Lung (tissue), 11 donors: ENCODE measurements at regions not wholly inside any gene's neighbourhood (a gene's known extent, or its start where the extent isn't known, plus 50 kb on each side); places are given as distances from the start of the nearest gene placed in this dataset.

Source experiments
- ATAC-seq: fragments of 200-7000 bp; cut with Tn5 transposase; one replicate; pipeline ENCODE4 v1.9.1; 2020; ENCODE audit warnings: moderate number of reproducible peaks; ENCODE audit not compliant: insufficient read depth, low FRiP score
- DNase-seq, 3 donors: peaks; one replicate each; pipeline ENCODE4 v3.0.0-alpha.2; 2013 to 2017
- H3K27ac ChIP-seq, 2 donors: one replicate each; pipeline ENCODE4 v1.5.1; 2013; ENCODE audit warnings: mild to moderate bottlenecking in 2 of 2, moderate library complexity in 2 of 2, control low read depth in 1 of 2, inconsistent platforms in 1 of 2, low read depth in 1 of 2, low read length in 1 of 2
- H3K27me3 ChIP-seq, 3 donors: one replicate each; pipeline ENCODE4 v1.5.1; 2013; ENCODE audit warnings: low read length in 2 of 3; ENCODE audit not compliant: control insufficient read depth in 3 of 3, insufficient read depth in 3 of 3
- H3K36me3 ChIP-seq, 4 donors: one replicate each; pipeline ENCODE4 v1.5.1; 2013; ENCODE audit warnings: low read length in 4 of 4, mild to moderate bottlenecking in 1 of 4, moderate library complexity in 1 of 4; ENCODE audit not compliant: control insufficient read depth in 4 of 4, insufficient read depth in 4 of 4
- H3K4me1 ChIP-seq, 5 donors: one replicate each; pipeline ENCODE4 v1.5.1; 2013; ENCODE audit warnings: low read length in 5 of 5, mild to moderate bottlenecking in 2 of 5, moderate library complexity in 1 of 5; ENCODE audit not compliant: control insufficient read depth in 5 of 5, insufficient read depth in 5 of 5
- H3K4me3 ChIP-seq: one replicate; pipeline ENCODE4 v1.5.1; 2013; ENCODE audit warnings: mild to moderate bottlenecking, control low read depth, moderate library complexity
- H3K9ac ChIP-seq, 2 donors: one replicate each; pipeline ENCODE4 v1.5.1; 2013; ENCODE audit warnings: low read length in 2 of 2, control low read depth in 1 of 2; ENCODE audit not compliant: insufficient read depth in 1 of 2
- H3K9me3 ChIP-seq, 4 donors: one replicate each; pipeline ENCODE4 v1.5.1; 2013; ENCODE audit warnings: low read length in 3 of 4, mild to moderate bottlenecking in 1 of 4, moderate library complexity in 1 of 4; ENCODE audit not compliant: control insufficient read depth in 4 of 4, insufficient read depth in 3 of 4
- CTCF ChIP-seq: IDR thresholded peaks from 2 replicates; pipeline ENCODE4 v1.5.1; 2012; ENCODE audit warnings: mild to moderate bottlenecking; ENCODE audit errors: control extremely low read depth, extremely low read depth
- WGBS, 2 donors: extraction: QIAGEN DNeasy Blood & Tissue Kit; methylation state at CpG; one replicate each; pipeline ENCODE4 v1.1.7; 2013; 5-methylcytosine and 5-hydroxymethylcytosine counted together
- donor health status: control.
- donor health status: control.
- donor health status: Bipolar disorder and iron deficiency.
- donor health status: healthy.
- donor health status: DM: yes; HTN: yes; CAD: no.

- ATAC-seq (no peak), DNase-seq (no peak)
- no peak overlapping the region for H3K4me3 ChIP-seq
- no peaks in the 10 kb centered on the region for H3K27me3 ChIP-seq
- peaks cover 0 to 29% (median 0%) of the 10 kb centered on the region in 5 donors for H3K4me1 ChIP-seq
- H3K9ac ChIP-seq: no peak overlapping the region
- no peak overlapping the region for H3K27ac ChIP-seq
- TF ChIP-seq CTCF: no peak
- no peaks in the 10 kb centered on the region for H3K36me3 ChIP-seq
- 83 to 86% methylated on average over 4 of the region's 4 CpGs for WGBS, 2 donors
- H3K9me3 ChIP-seq: no peaks in the 10 kb centered on the region
Measured at GRCh38 chr13:102960959-102961358, 105.3 kb downstream of the SLC10A2 start.

DNA sequence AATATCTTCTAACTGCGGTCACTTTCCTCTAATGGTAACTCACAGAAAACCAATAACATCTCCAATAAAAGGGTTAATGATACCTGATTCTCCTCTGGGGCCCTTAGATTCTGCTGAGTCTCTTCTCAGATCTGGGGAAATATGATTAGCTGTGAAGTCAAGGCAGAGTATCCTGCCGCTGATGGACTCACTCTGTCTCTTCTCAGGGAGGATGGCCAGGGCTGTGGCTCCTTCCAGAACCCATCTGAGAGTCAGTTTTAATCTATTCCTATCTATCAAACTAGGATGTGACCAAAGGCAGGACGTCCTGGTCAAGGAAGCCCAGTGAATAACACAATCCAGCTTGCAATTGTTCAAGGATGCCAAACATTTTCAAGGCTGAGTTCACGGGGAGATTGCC, 109.8 kb downstream of the SLC10A2 start:
- DNase-seq (peak; percentile 72 to 90 (median 79)), ATAC-seq (no peak)
- TF ChIP-seq CTCF: no peak
- no peaks in the 10 kb centered on the region for H3K27me3 ChIP-seq
- no peak overlapping the region for H3K4me3 ChIP-seq
- no peaks in the 10 kb centered on the region for H3K36me3 ChIP-seq
- H3K9ac ChIP-seq: no peak overlapping the region
- H3K27ac ChIP-seq: no peak overlapping the region
- H3K4me1 ChIP-seq: peaks cover 0 to 37% (median 0%) of the 10 kb centered on the region in 5 donors
- 60 to 63% methylated on average over 4 of the region's 4 CpGs for WGBS, 2 donors
- no peaks in the 10 kb centered on the region for H3K9me3 ChIP-seq

GRCh38 chr13:102954350-102954749, 108.5 kb downstream of the ERCC5 start:
- Histone ChIP-seq H3K36me3 (no peaks in the 10 kb centered on the region), H3K27ac (no peak overlapping the region), H3K4me3 (no peak overlapping the region), H3K9ac (no peak overlapping the region), H3K9me3 (no peaks in the 10 kb centered on the region), H3K4me1 (peaks cover 0 to 38% (median 0%) of the 10 kb centered on the region in 5 donors), H3K27me3 (no peaks in the 10 kb centered on the region)
- WGBS, 2 donors: 86 to 94% methylated on average over 3 of the region's 3 CpGs
- DNase-seq: no peak
- TF ChIP-seq CTCF: no peak
- no peak for ATAC-seq

- no peak for ATAC-seq
- H3K36me3 ChIP-seq: no peaks in the 10 kb centered on the region
- no peak overlapping the region for H3K27ac ChIP-seq
- H3K9ac ChIP-seq: no peak overlapping the region
- H3K4me3 ChIP-seq: no peak overlapping the region
- H3K4me1 ChIP-seq: peaks cover 0 to 37% (median 0%) of the 10 kb centered on the region in 5 donors
- WGBS, 2 donors: 89 to 91% methylated on average over 9 of the region's 9 CpGs
- H3K9me3 ChIP-seq: no peaks in the 10 kb centered on the region
- no peak for TF ChIP-seq CTCF
- no peaks in the 10 kb centered on the region for H3K27me3 ChIP-seq
- DNase-seq: no peak
Measured at GRCh38 chr13:102951808-102952207, 106.0 kb downstream of the ERCC5 start.
